ENCODE measurements at regions not wholly inside any gene's neighbourhood (a gene's known extent, or its start where the extent isn't known, plus 50 kb on each side); places are given as distances from the start of the nearest gene placed in this dataset.
"Not testable (repeated sequence)": the region's sequence is repeated elsewhere in the genome, so short reads cannot be mapped to it uniquely, and the experiment has no call there.

DNA sequence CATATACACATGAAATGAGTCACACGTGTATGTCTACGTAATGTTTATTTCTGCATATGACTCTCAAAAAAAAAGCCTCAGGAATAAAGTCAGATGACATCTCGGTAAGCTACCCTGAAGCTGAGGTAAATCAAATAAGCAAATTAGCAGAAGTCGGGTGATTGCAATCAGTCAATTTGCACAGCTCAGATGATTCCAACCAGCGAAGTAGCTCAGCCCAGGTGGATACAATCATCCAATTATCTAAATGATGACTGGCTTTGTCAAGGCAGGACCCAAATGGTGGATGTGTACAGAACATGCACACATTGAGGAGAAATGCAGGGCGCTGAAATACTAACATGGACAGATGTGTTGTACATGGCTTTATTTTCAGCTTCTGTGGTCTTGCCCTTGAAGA, 148.5 kb downstream of the ZNF486 start:
- H3K4me3 ChIP-seq: no peak overlapping the region
- no peak for DNase-seq
- no peaks in the 10 kb centered on the region for H3K4me1 ChIP-seq
- no peak for TF ChIP-seq POLR2A (IDR thresholded peaks at IDR 0.05)
- no peak for TF ChIP-seq POLR2AphosphoS5 (IDR thresholded peaks at IDR 0.05)
- TF ChIP-seq, protein P1, sequence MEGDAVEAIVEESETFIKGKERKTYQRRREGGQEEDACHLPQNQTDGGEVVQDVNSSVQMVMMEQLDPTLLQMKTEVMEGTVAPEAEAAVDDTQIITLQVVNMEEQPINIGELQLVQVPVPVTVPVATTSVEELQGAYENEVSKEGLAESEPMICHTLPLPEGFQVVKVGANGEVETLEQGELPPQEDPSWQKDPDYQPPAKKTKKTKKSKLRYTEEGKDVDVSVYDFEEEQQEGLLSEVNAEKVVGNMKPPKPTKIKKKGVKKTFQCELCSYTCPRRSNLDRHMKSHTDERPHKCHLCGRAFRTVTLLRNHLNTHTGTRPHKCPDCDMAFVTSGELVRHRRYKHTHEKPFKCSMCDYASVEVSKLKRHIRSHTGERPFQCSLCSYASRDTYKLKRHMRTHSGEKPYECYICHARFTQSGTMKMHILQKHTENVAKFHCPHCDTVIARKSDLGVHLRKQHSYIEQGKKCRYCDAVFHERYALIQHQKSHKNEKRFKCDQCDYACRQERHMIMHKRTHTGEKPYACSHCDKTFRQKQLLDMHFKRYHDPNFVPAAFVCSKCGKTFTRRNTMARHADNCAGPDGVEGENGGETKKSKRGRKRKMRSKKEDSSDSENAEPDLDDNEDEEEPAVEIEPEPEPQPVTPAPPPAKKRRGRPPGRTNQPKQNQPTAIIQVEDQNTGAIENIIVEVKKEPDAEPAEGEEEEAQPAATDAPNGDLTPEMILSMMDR (IDR thresholded peaks at IDR 0.05): no peak
- no peaks in the 10 kb centered on the region for H3K36me3 ChIP-seq
- in situ Hi-C loops (cut with MboI; ENCODE audit: low pct_ligation_motif_present in 1 of 4, low pct_unique_long_range_greater_than_20kb in 1 of 4, low sequenced_read_pairs in 3 of 4) (no loop called here), intact Hi-C loops (cut with DNase I; ENCODE audit: low total_unique reads) (no loop called here)
- 70 to 72% methylated on average over 5 to 6 of the region's 6 CpGs for WGBS, 2 donors (ENCODE audit: low coverage in 1 of 2)
- peaks cover 0 to 4% of the 10 kb centered on the region in 2 donors for H3K9me3 ChIP-seq
- no peaks in the 10 kb centered on the region for H3K27me3 ChIP-seq
- no peak overlapping the region for H3K27ac ChIP-seq

DNA sequence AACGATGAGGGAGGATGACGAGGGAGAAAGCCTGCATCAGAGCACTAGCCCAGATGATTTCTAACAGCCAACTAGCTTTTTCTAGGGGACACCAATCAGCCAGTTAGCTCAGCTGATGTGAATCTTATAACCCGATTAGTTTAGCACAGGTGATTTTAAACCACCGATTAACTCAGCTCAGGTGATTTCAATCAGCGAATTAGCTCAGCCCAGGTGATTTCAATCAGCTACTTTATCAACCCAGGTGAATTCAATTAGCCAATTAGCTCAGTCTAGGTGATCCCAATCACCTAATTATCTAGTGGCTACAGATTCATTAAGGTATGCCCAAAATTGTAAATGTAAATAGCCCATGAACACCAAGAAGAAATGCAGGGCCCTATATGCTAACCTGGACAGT, 146.9 kb downstream of the ZNF486 start:
- no peaks in the 10 kb centered on the region for H3K36me3 ChIP-seq
- no peak overlapping the region for H3K4me3 ChIP-seq
- TF ChIP-seq POLR2AphosphoS5 (IDR thresholded peaks at IDR 0.05): no peak
- H3K27me3 ChIP-seq: no peaks in the 10 kb centered on the region
- H3K4me1 ChIP-seq: no peaks in the 10 kb centered on the region
- WGBS, 2 donors (ENCODE audit: low coverage in 1 of 2): 85 to 86% methylated on average over 5 of the region's 5 CpGs
- no peak for DNase-seq
- in situ Hi-C loops (cut with MboI; ENCODE audit: low pct_ligation_motif_present in 1 of 4, low pct_unique_long_range_greater_than_20kb in 1 of 4, low sequenced_read_pairs in 3 of 4): no loop called here
- H3K9me3 ChIP-seq: peaks cover 0 to 4% of the 10 kb centered on the region in 2 donors
- intact Hi-C loops (cut with DNase I; ENCODE audit: low total_unique reads): no loop called here
- H3K27ac ChIP-seq: no peak overlapping the region

DNA sequence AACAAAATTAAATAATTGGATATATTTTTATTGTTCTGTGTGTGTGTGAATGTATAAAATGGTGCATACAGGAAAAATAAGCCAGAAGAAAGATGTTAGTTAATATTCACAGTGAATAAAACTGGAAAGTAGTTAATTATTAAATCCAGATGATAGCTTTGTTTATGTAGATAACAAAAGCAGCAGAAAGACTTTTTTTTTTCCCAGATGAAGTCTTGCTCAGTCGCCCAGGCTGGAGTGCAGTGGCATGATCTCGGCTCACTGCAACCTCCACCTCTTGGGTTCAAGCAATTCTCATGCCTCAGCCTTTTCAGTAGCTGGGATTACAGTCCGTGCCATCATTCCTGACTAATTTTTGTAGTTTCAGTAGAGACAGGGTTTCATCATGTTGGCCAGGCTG, 140.1 kb downstream of the ZNF486 start:
- 53 to 56% methylated on average over 2 to 3 of the region's 3 CpGs for WGBS, 2 donors (ENCODE audit: low coverage in 1 of 2)
- intact Hi-C loops (cut with DNase I; ENCODE audit: low total_unique reads): no loop called here
- DNase-seq: no peak
- in situ Hi-C loops (cut with MboI; ENCODE audit: low pct_ligation_motif_present in 1 of 4, low pct_unique_long_range_greater_than_20kb in 1 of 4, low sequenced_read_pairs in 3 of 4): no loop called here
- no peak for TF ChIP-seq POLR2A (IDR thresholded peaks at IDR 0.05)
- TF ChIP-seq POLR2AphosphoS5 (IDR thresholded peaks at IDR 0.05): no peak
- TF ChIP-seq, protein P1 (IDR thresholded peaks at IDR 0.05): no peak
- no peak for TF ChIP-seq EP300 (IDR thresholded peaks at IDR 0.05; ENCODE audit: low read depth)
- Histone ChIP-seq H3K4me1 (no peaks in the 10 kb centered on the region), H3K9me3 (no peaks in the 10 kb centered on the region), H3K27me3 (no peaks in the 10 kb centered on the region), H3K27ac (no peak overlapping the region), H3K36me3 (no peaks in the 10 kb centered on the region), H3K4me3 (no peak overlapping the region)

DNA sequence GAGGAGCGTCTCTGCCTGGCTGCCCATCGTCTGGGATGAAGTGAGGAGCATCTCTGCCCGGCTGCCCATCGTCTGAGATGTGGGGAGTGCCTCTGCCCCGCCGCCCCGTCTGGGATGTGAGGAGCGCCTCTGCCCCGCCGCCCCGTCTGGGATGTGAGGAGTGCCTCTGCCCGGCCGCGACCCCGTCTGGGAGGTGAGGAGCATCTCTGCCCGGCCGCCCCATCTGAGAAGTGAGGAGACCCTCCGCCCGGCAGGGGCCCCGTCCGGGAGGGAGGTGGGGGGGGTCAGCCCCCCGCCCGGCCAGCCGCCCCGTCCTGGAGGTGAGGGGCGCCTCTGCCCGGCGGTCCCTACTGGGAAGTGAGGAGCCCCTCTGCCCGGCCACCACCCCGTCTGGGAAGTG, 129.3 kb downstream of the ZNF486 start:
- H3K4me1 ChIP-seq; H3K9me3 ChIP-seq; H3K36me3 ChIP-seq; H3K4me3 ChIP-seq; DNase-seq; intact Hi-C loops (cut with DNase I; ENCODE audit: low total_unique reads); H3K27me3 ChIP-seq; H3K27ac ChIP-seq: not testable (repeated sequence)
- in situ Hi-C loops (cut with MboI; ENCODE audit: low pct_ligation_motif_present in 1 of 4, low pct_unique_long_range_greater_than_20kb in 1 of 4, low sequenced_read_pairs in 3 of 4): loop anchor here in 1 of 4 donors (25.0 kb wide), 1 partner anchor 759 kb away; the partner anchor contains the start of genes CILP2 and YJEFN3
- WGBS, 2 donors (ENCODE audit: low coverage in 1 of 2): 93% methylated on average over 25 of the region's 30 CpGs; no CpG with 5 or more reads in 1 of the 2 donors

DNA sequence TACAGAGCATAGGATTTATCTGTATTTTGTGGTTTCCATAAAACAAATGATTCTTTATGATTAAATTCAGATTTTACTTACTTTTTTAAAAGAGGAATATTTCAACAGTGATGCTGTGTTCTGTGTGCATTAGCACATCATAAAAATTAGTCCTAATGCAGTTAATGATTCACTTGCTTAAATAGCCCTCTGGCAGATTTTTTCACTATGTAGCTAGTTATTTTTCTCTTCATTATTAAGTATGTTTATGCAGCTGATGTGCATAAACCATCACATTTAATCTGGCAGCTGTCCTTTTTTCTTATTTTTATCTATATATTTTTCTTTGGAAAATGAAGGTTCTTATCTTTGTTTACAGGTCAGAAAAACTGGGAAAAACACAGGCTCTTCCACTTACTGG, 127.2 kb downstream of the ZNF486 start:
- DNase-seq: no peak
- intact Hi-C loops (cut with DNase I; ENCODE audit: low total_unique reads): no loop called here
- no peaks in the 10 kb centered on the region for H3K36me3 ChIP-seq

DNA sequence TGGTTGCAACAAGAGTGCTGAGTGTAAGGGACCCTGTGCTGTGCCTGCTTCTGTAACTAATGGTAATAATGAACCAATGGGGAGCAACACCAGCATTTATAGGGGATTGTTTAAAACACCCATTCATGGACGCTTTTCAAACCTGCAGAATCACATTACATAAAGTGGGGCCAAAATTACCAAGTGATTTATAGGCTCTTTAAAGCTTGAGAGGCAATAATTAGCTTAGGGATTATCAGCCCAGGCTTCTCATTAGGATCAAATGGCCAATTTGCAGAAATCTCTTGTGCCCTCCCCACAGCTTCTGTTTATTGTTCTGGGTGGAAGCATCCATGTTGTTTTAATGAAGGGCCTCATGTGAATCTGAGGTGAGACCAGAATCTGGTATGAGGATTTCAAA, 125.5 kb downstream of the ZNF486 start:
- intact Hi-C loops (cut with DNase I; ENCODE audit: low total_unique reads); H3K4me3 ChIP-seq; H3K4me1 ChIP-seq; H3K36me3 ChIP-seq; DNase-seq; H3K27ac ChIP-seq; H3K27me3 ChIP-seq; H3K9me3 ChIP-seq: not testable (repeated sequence)
- WGBS, 2 donors (ENCODE audit: low coverage in 1 of 2): 56% methylated on average over 1 of the region's 1 CpG; no CpG with 5 or more reads in 1 of the 2 donors
- in situ Hi-C loops (cut with MboI; ENCODE audit: low pct_ligation_motif_present in 1 of 4, low pct_unique_long_range_greater_than_20kb in 1 of 4, low sequenced_read_pairs in 3 of 4): loop anchor here in 1 of 4 donors (25.0 kb wide), 1 partner anchor 755 kb away; the partner anchor contains the start of genes CILP2 and YJEFN3

More for the DNA sequence above, 127.2 kb downstream of the ZNF486 start:
- H3K27ac ChIP-seq: no peak overlapping the region
- in situ Hi-C loops (cut with MboI; ENCODE audit: low pct_ligation_motif_present in 1 of 4, low pct_unique_long_range_greater_than_20kb in 1 of 4, low sequenced_read_pairs in 3 of 4): loop anchor here in 1 of 4 donors (25.0 kb wide), 1 partner anchor 757 kb away; the partner anchor contains the start of genes CILP2 and YJEFN3
- H3K27me3 ChIP-seq: no peaks in the 10 kb centered on the region
- H3K4me3 ChIP-seq: no peak overlapping the region
- no peaks in the 10 kb centered on the region for H3K4me1 ChIP-seq
- no peaks in the 10 kb centered on the region for H3K9me3 ChIP-seq
- TF ChIP-seq POLR2AphosphoS5 (IDR thresholded peaks at IDR 0.05) (no peak), POLR2A (IDR thresholded peaks at IDR 0.05) (no peak), EP300 (IDR thresholded peaks at IDR 0.05; ENCODE audit: low read depth) (no peak)
- TF ChIP-seq, protein P1 (IDR thresholded peaks at IDR 0.05): no peak

Data from transverse colon (tissue), 4 donors.